RWPE1 (cell line): ENCODE measurements at regions not wholly inside any gene's neighbourhood (a gene's known extent, or its start where the extent isn't known, plus 50 kb on each side); places are given as distances from the start of the nearest gene placed in this dataset.
A peak's percentile ranks its signal among the peaks of the same experiment; 100 is the strongest.

Experiments used
- CTCF ChIA-PET: fragments of 350-600 bp; sonication (Branson Sonifier 250); formaldehyde crosslinking; extraction: SDS; loops from one replicate; lab custom pipeline; 2021; lab: Yijun Ruan, JAX
- POLR2A ChIA-PET: fragments of 400-600 bp; formaldehyde crosslinking; extraction: SDS; loops from one replicate; lab custom pipeline; 2020; ENCODE audit warnings: antibody characterized with exemption; ENCODE audit not compliant: low non-redundant PET; lab: Yijun Ruan, JAX
- DNase-seq: peaks from one replicate; pipeline ENCODE4 v3.0.0; 2012; ENCODE audit warnings: low spot score
- H3K27ac ChIP-seq: fragments of 450-650 bp; 2 replicates; pipeline ENCODE4 v1.5.1; 2017
- TF ChIP-seq, protein P1 (sequence below): fragments of 450-650 bp; conservative IDR thresholded peaks from 2 replicates; pipeline ENCODE4 v1.5.1; 2017; ENCODE audit warnings: low read depth, mild to moderate bottlenecking

DNA sequence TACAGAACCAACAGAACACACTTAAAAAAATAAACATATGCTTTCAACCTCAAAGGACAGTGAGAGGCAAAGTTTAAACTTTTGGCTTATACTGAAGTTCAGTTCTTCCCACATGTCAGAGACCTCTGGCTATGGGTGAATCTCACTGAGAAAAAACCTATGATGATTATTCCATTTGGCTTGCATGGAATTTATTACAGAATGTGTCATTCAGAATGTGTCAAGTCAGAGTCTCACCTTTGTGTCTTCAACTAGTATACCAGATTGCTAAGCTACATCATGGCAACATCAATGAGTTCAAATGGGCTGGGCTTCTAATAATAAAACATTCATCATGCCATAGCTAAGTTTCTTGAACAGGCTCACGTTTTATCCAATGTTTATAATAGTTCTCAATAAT, 987.0 kb downstream of the NTRK3 start:
- TF ChIP-seq, protein P1, sequence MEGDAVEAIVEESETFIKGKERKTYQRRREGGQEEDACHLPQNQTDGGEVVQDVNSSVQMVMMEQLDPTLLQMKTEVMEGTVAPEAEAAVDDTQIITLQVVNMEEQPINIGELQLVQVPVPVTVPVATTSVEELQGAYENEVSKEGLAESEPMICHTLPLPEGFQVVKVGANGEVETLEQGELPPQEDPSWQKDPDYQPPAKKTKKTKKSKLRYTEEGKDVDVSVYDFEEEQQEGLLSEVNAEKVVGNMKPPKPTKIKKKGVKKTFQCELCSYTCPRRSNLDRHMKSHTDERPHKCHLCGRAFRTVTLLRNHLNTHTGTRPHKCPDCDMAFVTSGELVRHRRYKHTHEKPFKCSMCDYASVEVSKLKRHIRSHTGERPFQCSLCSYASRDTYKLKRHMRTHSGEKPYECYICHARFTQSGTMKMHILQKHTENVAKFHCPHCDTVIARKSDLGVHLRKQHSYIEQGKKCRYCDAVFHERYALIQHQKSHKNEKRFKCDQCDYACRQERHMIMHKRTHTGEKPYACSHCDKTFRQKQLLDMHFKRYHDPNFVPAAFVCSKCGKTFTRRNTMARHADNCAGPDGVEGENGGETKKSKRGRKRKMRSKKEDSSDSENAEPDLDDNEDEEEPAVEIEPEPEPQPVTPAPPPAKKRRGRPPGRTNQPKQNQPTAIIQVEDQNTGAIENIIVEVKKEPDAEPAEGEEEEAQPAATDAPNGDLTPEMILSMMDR = no peak
- CTCF ChIA-PET = no interaction called here
- H3K27ac ChIP-seq = no peak overlapping the region
- POLR2A ChIA-PET = no interaction called here
- peak; percentile 36 for DNase-seq

DNA sequence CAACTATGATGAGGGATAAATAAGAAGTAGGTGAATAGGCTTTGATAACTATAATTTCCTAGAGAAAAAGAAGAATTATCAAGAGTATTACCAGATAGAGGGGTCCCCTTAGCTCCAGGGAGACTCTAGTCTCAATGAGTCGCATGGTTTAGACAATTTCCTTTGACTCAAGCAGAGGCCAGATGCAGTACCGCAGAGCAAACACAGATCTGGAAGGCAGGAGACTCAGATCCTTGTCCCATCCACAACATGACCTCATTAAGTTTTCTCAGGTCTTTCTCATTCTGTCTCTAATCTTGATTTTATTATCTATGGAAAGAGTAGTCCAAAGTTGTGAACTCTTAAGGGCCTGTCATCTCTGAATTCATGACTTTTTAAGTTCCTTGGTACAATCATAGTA, 987.9 kb downstream of the NTRK3 start:
- DNase-seq = no peak
- no peak overlapping the region for H3K27ac ChIP-seq
- ChIA-PET CTCF (no interaction called here), POLR2A (no interaction called here)
- TF ChIP-seq, protein P1 = no peak

DNA sequence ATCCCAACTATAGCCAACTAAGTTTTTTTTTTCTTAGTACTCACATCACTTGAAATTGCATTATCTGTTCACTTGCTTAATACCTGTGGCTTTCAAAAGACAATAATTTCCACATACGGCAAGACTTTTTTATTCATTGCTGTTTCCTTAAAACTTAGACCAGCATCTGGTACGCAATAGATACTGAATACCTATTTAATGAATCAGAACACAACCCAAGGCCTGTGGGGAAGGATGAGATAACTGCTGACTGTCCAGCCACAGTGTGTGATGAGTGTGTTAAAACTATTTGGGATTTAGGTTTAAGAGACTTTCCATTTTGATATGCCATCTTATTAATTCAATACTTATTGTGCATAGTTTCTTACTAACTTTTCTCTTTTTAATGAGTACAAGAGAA, 988.7 kb downstream of the NTRK3 start:
- DNase-seq = peak; percentile 72
- POLR2A ChIA-PET = no interaction called here
- no peak overlapping the region for H3K27ac ChIP-seq
- CTCF ChIA-PET = no interaction called here
- TF ChIP-seq, protein P1 = no peak

DNA sequence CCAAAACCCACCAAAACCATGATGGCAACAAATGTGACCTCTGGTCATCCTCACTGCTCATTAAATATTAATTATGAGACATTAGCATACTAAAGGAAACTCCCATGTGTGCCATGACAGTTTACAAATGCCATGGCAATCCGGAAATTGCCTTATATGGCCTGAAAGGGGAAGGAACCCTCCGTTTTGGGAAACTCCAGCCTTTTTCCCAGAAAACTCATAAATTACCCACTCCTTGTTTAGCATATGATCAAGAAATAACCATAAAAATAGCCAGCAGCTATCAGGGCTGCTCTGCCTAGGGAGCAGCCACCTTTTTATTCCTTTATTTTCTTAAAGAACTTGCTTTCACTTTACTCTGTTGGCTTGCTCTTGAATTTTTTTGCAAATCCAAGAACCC, 992.7 kb downstream of the NTRK3 start:
- no peak overlapping the region for H3K27ac ChIP-seq
- DNase-seq = no peak
- TF ChIP-seq, protein P1 = no peak
- CTCF ChIA-PET = no interaction called here
- POLR2A ChIA-PET = no interaction called here

DNA sequence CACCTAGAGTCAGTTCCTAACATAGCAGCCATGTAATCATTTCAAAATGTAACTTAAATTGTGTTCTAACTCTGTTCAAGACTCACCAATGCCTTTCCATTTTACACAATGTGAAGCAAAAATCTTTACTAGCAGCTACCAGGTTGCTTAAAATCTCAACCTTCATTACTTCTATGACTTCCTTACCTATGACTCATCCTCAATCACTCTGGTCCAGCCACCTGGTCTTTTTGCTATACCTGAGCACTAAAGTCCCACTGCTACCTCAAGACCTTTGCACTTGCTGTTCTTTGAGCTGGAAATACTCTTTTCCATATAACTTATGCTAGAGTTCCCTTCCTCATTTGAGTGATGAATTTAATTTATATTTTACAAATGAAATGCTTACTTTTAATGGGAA, 993.2 kb downstream of the NTRK3 start:
- TF ChIP-seq, protein P1 = no peak
- POLR2A ChIA-PET = no interaction called here
- CTCF ChIA-PET = no interaction called here

DNA sequence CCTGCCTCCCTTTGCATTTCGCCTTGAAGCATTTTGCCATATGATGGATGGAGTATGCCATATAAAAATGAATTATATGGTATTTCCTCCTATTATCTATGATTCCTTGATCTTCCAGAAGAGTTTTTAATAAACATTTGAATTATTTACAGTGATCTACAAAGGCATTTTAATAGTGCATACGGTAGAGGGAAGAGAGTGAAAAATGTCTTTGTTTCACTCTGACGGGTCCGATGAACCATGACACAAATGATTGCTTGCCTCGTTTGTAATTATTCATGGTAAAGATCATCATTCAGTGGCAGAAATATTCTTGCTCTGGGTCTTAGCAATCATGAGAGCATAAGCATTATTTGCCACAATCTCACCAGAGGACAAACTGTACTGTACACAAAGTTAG, 1010.9 kb downstream of the NTRK3 start:
- no peak for DNase-seq
- POLR2A ChIA-PET = no interaction called here
- TF ChIP-seq, protein P1 = no peak
- H3K27ac ChIP-seq = no peak overlapping the region
- CTCF ChIA-PET = no interaction called here

More for the DNA sequence above, 993.2 kb downstream of the NTRK3 start:
- DNase-seq = no peak
- no peak overlapping the region for H3K27ac ChIP-seq

DNA sequence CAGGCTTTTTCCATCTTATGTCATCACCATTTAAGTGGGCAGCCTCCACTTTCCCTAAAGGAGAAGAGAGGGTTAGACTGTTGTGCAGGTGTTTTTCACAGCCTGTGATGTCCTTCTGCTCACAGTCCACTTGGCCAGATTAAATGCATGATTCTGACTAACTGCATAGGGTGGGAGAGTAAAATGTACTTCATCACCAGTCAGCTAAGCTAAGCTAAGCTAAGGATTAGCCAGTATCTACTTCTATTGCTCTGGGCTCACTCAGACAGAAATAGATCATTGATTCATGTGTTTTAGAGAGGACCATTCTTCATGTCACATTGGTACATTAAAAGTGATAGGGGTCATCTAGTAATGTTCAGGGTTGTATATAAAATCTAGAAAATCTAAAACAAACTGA, 1013.1 kb downstream of the NTRK3 start:
- no peak overlapping the region for H3K27ac ChIP-seq
- ChIA-PET POLR2A (no interaction called here), CTCF (no interaction called here)
- no peak for DNase-seq
- TF ChIP-seq, protein P1 = no peak
